K562 (cell line): ENCODE measurements at regions not wholly inside any gene's neighbourhood (a gene's known extent, or its start where the extent isn't known, plus 50 kb on each side); places are given as distances from the start of the nearest gene placed in this dataset.
A peak's percentile ranks its signal among the peaks of the same experiment; 100 is the strongest.

Source experiments
- CTCF ChIP-seq, 3 experiments: IDR thresholded peaks in 2 of 3; conservative IDR thresholded peaks in 1 of 3; 2 replicates each; pipeline ENCODE4 v1.5.1; 2011 to 2012; ENCODE audit warnings: low read length in 3 of 3, mild to moderate bottlenecking in 3 of 3, control low read depth in 2 of 3, improper control_type of control experiment in 1 of 3, inconsistent platforms in 1 of 3, low read depth in 1 of 3, mixed read lengths in 1 of 3, moderate library complexity in 1 of 3; ENCODE audit not compliant: insufficient read depth in 2 of 3
- FOS ChIP-seq: IDR thresholded peaks from 3 replicates; pipeline ENCODE4 v1.6.1; 2011; ENCODE audit not compliant: insufficient read length; ENCODE audit errors: extremely low read depth
- HDAC1 ChIP-seq, 2 experiments: fragments of 450-650 bp; IDR thresholded peaks; 2 replicates each; pipeline ENCODE4 v1.6.1; 2016 to 2017; ENCODE audit warnings: inconsistent platforms in 1 of 2, mild to moderate bottlenecking in 1 of 2, moderate library complexity in 1 of 2
- KHSRP ChIP-seq: fragments of 450-650 bp; IDR thresholded peaks from 2 replicates; pipeline ENCODE4 v1.6.1; 2017
- L3MBTL2 ChIP-seq: fragments of 450-650 bp; IDR thresholded peaks from 2 replicates; pipeline ENCODE4 v1.6.1; 2016; ENCODE audit warnings: mild to moderate bottlenecking, moderate library complexity
- LEF1 ChIP-seq: fragments of 450-650 bp; IDR thresholded peaks from 2 replicates; pipeline ENCODE4 v1.6.1; 2016; ENCODE audit warnings: mild to moderate bottlenecking
- NFE2 ChIP-seq: IDR thresholded peaks from 2 replicates; pipeline ENCODE4 v1.6.1; 2014; ENCODE audit warnings: antibody characterized with exemption, low read depth
- NFIX ChIP-seq: fragments of 250-450 bp; sonication (Bioruptor Pico); IDR thresholded peaks from 2 replicates; pipeline ENCODE4 v1.4.0; 2020; ENCODE audit warnings: low read depth, mild to moderate bottlenecking, moderate library complexity
- PHF20 ChIP-seq: fragments of 450-650 bp; IDR thresholded peaks from 2 replicates; pipeline ENCODE4 v1.6.1; 2018; ENCODE audit not compliant: partially characterized antibody
- RB1 ChIP-seq: fragments of 450-650 bp; IDR thresholded peaks from 2 replicates; pipeline ENCODE4 v1.6.1; 2017; ENCODE audit warnings: low read depth, mild to moderate bottlenecking
- REST ChIP-seq, 2 experiments: fragments of 450-650 bp; formaldehyde crosslinking in 1 of 2; IDR thresholded peaks; 2 replicates each; pipeline versions ENCODE4 v1.4.0 to v1.6.1; 2014 to 2020; ENCODE audit warnings: mild to moderate bottlenecking in 2 of 2, borderline replicate concordance in 1 of 2, low read depth in 1 of 2
- SIN3B ChIP-seq: fragments of 450-650 bp; IDR thresholded peaks from 2 replicates; pipeline ENCODE4 v1.6.1; 2017; ENCODE audit warnings: low read depth, mild to moderate bottlenecking, moderate library complexity
- TFAP4 ChIP-seq: sonication (generic); formaldehyde crosslinking; IDR thresholded peaks from 2 replicates; pipeline ENCODE4 v1.8.0; 2022; ENCODE audit warnings: missing genetic modification reagents, mild to moderate bottlenecking, moderate library complexity, borderline replicate concordance
- VEZF1 ChIP-seq: fragments of 200-800 bp; sonication (Bioruptor generic); IDR thresholded peaks from 2 replicates; pipeline ENCODE4 v1.6.1; 2017; ENCODE audit warnings: missing genetic modification characterization, missing compliant biosample characterization
- XRCC5 ChIP-seq: fragments of 200-400 bp; formaldehyde crosslinking; IDR thresholded peaks from 2 replicates; pipeline ENCODE4 v1.6.1; 2017; ENCODE audit warnings: low read depth, mild to moderate bottlenecking, low read length

- TF ChIP-seq VEZF1 (CRISPR knock-in tag), result peak; percentile 32; the same call in 1 of the 2 replicates
- peak; percentile 37; the same call in 1 of the 2 replicates for TF ChIP-seq NFE2
- peak; percentile 72 for TF ChIP-seq REST (IDR thresholded peaks at IDR 0.05; ENCODE audit: borderline replicate concordance)
- TF ChIP-seq REST (CRISPR knock-in tag; IDR thresholded peaks at IDR 0.05; ENCODE audit: low read depth), result no peak
- TF ChIP-seq NFIX (CRISPR knock-in tag), result peak; percentile 86
- TF ChIP-seq FOS, result no peak
- no peak for TF ChIP-seq PHF20
- TF ChIP-seq HDAC1 (IDR thresholded peaks at IDR 0.05), result 0 out of 4 replicates have a peak, but pooled peaks of 1 of the 2 experiments have one; percentile 19
- TF ChIP-seq CTCF (IDR thresholded peaks at IDR 0.05 in 2 of 3, conservative IDR thresholded peaks at IDR 0.05 in 1 of 3; ENCODE audit: insufficient read depth in 2 of 3, low read depth in 1 of 3, low read length in 3 of 3), result peak; percentile 43 to 66 (median 54); a peak in 5 of 6 replicates
- no peak for TF ChIP-seq XRCC5
- TF ChIP-seq KHSRP, result no peak
- no peak for TF ChIP-seq SIN3B
- TF ChIP-seq L3MBTL2, result peak; percentile 78
- TF ChIP-seq RB1, result peak; percentile 42; the same call in 1 of the 2 replicates
- TF ChIP-seq TFAP4 (CRISPR knock-in tag), result peak; percentile 95
- TF ChIP-seq LEF1, result peak; percentile 20; the same call in 1 of the 2 replicates
Measured at GRCh38 chr14:76947078-76947837, 81.2 kb downstream of the IRF2BPL start (continued).
